ENCODE measurements at regions not wholly inside any gene's neighbourhood (a gene's known extent, or its start where the extent isn't known, plus 50 kb on each side); places are given as distances from the start of the nearest gene placed in this dataset.

DNA sequence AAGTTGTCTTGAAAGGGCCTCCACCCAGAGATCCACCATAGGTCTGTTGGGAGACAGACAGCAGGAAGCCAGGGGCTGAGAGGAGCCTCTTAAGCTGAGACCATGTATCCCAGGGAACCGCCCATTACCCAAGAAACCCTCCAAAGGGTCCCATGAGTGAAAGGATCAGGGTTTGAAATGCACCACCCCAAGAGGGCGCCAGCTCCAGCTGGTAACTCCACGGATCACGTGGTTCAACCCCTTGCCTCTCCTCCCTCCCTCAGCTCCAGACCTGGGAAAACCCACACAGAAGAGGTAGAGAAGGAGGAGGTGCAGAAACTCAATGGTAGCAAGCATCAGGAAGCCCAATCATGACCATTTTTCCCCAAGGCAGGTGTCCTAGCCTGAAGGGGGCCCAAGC is 148.7 kb downstream of the AIPL1 start:
- TF ChIP-seq CREB1 (IDR thresholded peaks at IDR 0.05; ENCODE audit: low read depth) (no peak), USF1 (IDR thresholded peaks at IDR 0.05) (peak; percentile 42), NFIC (IDR thresholded peaks at IDR 0.05) (no peak), ZBTB7A (IDR thresholded peaks at IDR 0.05; ENCODE audit: low read depth) (no peak)

- TF ChIP-seq RAD21 (IDR thresholded peaks at IDR 0.05; ENCODE audit: low read depth) (no peak), FOXM1 (IDR thresholded peaks at IDR 0.05; ENCODE audit: borderline replicate concordance, low read depth) (no peak), CREB1 (IDR thresholded peaks at IDR 0.05; ENCODE audit: low read depth) (no peak), EP300 (IDR thresholded peaks at IDR 0.05; ENCODE audit: borderline replicate concordance) (no peak), USF1 (IDR thresholded peaks at IDR 0.05) (no peak), TCF12 (IDR thresholded peaks at IDR 0.05; ENCODE audit: low read depth) (no peak), CEBPB (IDR thresholded peaks at IDR 0.05) (no peak), TAF1 (IDR thresholded peaks at IDR 0.05; ENCODE audit: low read depth) (no peak), NFIC (IDR thresholded peaks at IDR 0.05) (no peak), EGR1 (IDR thresholded peaks at IDR 0.05) (no peak), ZBTB7A (IDR thresholded peaks at IDR 0.05; ENCODE audit: low read depth) (no peak), YY1 (IDR thresholded peaks at IDR 0.05; ENCODE audit: low read depth) (no peak), TEAD4 (IDR thresholded peaks at IDR 0.05) (no peak)
- TF ChIP-seq, protein P1, sequence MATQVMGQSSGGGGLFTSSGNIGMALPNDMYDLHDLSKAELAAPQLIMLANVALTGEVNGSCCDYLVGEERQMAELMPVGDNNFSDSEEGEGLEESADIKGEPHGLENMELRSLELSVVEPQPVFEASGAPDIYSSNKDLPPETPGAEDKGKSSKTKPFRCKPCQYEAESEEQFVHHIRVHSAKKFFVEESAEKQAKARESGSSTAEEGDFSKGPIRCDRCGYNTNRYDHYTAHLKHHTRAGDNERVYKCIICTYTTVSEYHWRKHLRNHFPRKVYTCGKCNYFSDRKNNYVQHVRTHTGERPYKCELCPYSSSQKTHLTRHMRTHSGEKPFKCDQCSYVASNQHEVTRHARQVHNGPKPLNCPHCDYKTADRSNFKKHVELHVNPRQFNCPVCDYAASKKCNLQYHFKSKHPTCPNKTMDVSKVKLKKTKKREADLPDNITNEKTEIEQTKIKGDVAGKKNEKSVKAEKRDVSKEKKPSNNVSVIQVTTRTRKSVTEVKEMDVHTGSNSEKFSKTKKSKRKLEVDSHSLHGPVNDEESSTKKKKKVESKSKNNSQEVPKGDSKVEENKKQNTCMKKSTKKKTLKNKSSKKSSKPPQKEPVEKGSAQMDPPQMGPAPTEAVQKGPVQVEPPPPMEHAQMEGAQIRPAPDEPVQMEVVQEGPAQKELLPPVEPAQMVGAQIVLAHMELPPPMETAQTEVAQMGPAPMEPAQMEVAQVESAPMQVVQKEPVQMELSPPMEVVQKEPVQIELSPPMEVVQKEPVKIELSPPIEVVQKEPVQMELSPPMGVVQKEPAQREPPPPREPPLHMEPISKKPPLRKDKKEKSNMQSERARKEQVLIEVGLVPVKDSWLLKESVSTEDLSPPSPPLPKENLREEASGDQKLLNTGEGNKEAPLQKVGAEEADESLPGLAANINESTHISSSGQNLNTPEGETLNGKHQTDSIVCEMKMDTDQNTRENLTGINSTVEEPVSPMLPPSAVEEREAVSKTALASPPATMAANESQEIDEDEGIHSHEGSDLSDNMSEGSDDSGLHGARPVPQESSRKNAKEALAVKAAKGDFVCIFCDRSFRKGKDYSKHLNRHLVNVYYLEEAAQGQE (IDR thresholded peaks at IDR 0.05; ENCODE audit: low read depth): no peak
- TF ChIP-seq, protein P2, sequence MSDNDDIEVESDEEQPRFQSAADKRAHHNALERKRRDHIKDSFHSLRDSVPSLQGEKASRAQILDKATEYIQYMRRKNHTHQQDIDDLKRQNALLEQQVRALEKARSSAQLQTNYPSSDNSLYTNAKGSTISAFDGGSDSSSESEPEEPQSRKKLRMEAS (IDR thresholded peaks at IDR 0.05): no peak
These were observed 149.4 kb downstream of the AIPL1 start for GRCh38 chr17:6285486-6285885.

DNA sequence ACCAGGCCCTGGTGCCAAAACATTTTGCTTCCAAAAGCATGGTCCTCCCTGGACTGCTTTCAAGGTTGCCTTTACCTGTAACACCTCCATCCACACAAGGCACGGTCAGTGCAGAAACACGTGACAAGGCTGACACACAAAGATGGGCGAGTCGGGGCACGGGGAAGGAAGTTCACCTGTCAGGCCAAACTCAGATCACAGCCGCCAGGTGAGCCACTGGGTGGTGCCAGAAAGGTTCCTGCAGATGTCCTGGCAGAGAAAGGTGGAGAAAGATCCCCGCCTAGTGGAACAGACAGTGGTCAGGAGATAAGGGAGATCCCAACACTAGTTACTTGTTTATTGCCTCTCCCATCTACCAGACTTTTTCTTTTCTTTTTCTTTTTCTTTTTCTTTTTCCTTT is 155.3 kb downstream of the AIPL1 start:
- TF ChIP-seq CREB1 (IDR thresholded peaks at IDR 0.05; ENCODE audit: low read depth) (no peak), RAD21 (IDR thresholded peaks at IDR 0.05; ENCODE audit: low read depth) (peak; percentile 42), TCF12 (IDR thresholded peaks at IDR 0.05; ENCODE audit: low read depth) (no peak)
- TF ChIP-seq, protein P2 (IDR thresholded peaks at IDR 0.05): no peak

DNA sequence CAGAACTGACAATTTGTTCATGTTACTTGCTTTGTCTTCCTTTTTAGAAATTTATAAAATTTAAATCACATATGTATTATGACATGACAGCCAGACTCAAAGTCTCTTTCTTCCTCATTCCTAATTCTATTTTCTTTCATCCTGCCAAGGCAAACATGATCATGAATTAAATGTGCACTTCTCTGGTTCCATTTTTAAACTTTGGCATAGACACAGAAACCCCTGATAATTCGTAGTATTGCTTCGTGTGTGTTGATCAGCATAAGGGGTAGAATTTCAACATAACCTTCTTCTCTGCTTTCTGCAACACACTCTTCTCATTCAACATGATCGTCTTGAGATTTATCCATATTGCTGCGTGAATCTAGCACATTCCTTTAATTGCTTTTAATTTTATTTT is 156.5 kb downstream of the AIPL1 start:
- no peak for TF ChIP-seq CEBPB (IDR thresholded peaks at IDR 0.05)
- no peak for TF ChIP-seq TAF1 (IDR thresholded peaks at IDR 0.05; ENCODE audit: low read depth)
- no peak for TF ChIP-seq EGR1 (IDR thresholded peaks at IDR 0.05)
- no peak for TF ChIP-seq USF1 (IDR thresholded peaks at IDR 0.05)
- no peak for TF ChIP-seq ZBTB7A (IDR thresholded peaks at IDR 0.05; ENCODE audit: low read depth)
- TF ChIP-seq NFIC (IDR thresholded peaks at IDR 0.05): no peak

DNA sequence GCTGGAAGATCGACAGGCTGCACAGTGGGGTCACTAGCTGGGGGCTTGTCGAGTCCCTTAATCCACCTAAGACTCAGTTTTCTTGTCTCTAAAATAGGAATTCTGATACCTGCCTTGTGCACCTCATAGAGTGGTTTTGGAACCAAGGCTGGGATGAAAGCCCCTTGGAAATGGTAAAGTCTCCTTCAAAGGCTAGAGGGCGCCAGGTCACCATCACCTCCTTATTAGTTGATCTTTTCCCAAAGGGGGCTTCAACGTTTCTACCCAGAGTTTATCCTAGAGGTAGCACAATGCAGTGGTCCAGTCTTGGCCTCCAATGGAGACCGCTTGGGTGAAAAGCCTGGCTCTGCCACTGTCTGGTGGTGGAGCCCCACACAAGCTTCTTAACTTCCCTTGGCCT is 158.2 kb downstream of the AIPL1 start:
- TF ChIP-seq TCF12 (IDR thresholded peaks at IDR 0.05; ENCODE audit: low read depth) (no peak), NFIC (IDR thresholded peaks at IDR 0.05) (no peak), YY1 (IDR thresholded peaks at IDR 0.05; ENCODE audit: low read depth) (no peak), USF1 (IDR thresholded peaks at IDR 0.05) (no peak), CEBPB (IDR thresholded peaks at IDR 0.05) (no peak), ZBTB7A (IDR thresholded peaks at IDR 0.05; ENCODE audit: low read depth) (no peak), EP300 (IDR thresholded peaks at IDR 0.05; ENCODE audit: borderline replicate concordance) (no peak), FOXM1 (IDR thresholded peaks at IDR 0.05; ENCODE audit: borderline replicate concordance, low read depth) (no peak)
- TF ChIP-seq, protein P1 (IDR thresholded peaks at IDR 0.05; ENCODE audit: low read depth): no peak
- TF ChIP-seq, protein P2 (IDR thresholded peaks at IDR 0.05): no peak

DNA sequence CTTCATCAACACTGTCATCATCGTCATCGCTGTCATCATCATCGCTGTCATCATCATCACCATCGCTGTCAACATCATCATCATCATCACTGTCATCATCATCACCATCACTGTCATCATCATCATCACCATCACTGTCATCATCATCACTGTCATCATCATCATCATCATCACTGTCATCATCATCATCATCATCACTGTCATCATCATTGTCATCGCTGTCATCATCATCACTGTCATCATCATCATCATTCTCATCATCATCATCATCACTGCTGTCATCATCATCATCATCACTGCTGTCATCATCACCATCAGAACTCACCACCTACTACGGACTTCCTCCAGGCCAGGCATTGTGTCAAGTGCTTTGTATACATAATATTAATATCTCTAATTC is 160.6 kb downstream of the AIPL1 start:
- TF ChIP-seq EP300 (IDR thresholded peaks at IDR 0.05; ENCODE audit: borderline replicate concordance): no peak
- TF ChIP-seq FOXM1 (IDR thresholded peaks at IDR 0.05; ENCODE audit: borderline replicate concordance, low read depth): no peak
- no peak for TF ChIP-seq TCF12 (IDR thresholded peaks at IDR 0.05; ENCODE audit: low read depth)
- TF ChIP-seq TEAD4 (IDR thresholded peaks at IDR 0.05): no peak
- TF ChIP-seq RAD21 (IDR thresholded peaks at IDR 0.05; ENCODE audit: low read depth): no peak
- TF ChIP-seq, protein P1 (IDR thresholded peaks at IDR 0.05; ENCODE audit: low read depth): no peak
- no peak for TF ChIP-seq NFIC (IDR thresholded peaks at IDR 0.05)
- TF ChIP-seq, protein P2 (IDR thresholded peaks at IDR 0.05): no peak
- no peak for TF ChIP-seq CREB1 (IDR thresholded peaks at IDR 0.05; ENCODE audit: low read depth)
